Panc1 (cell line): ENCODE measurements at regions not wholly inside any gene's neighbourhood (a gene's known extent, or its start where the extent isn't known, plus 50 kb on each side); places are given as distances from the start of the nearest gene placed in this dataset.

ENCODE experiments used
- ATAC-seq: fragments of 200-7000 bp; cut with Tn5 transposase; 2 replicates; pipeline ENCODE4 v1.9.1; 2020; ENCODE audit warnings: mild to moderate bottlenecking, moderate library complexity
- BruUV-seq: library from RNA; stranded (reverse); fragments of 400-500 nt; replicated peaks from 2 replicates; lab custom pipeline; 2021; lab: Mats Ljungman, UMichigan
- CTCF ChIA-PET: fragments of 300-600 bp; sonication (Branson Sonifier 250); formaldehyde crosslinking; loops from one replicate; lab custom pipeline; 2022; ENCODE audit warnings: antibody characterized with exemption; lab: Charles Lee
- POLR2A ChIA-PET: fragments of 300-600 bp; sonication (Branson Sonifier 250); formaldehyde crosslinking; loops from one replicate; lab custom pipeline; 2022; ENCODE audit warnings: antibody characterized with exemption; lab: Charles Lee
- DNase-seq: peaks from one replicate; pipeline ENCODE4 v3.0.0-alpha.2; 2010; ENCODE audit warnings: low read depth, low spot score
- H3K27ac ChIP-seq: 2 replicates; pipeline ENCODE4 v1.5.1; 2011; ENCODE audit warnings: mild to moderate bottlenecking, low read length, inconsistent platforms
- H3K27me3 ChIP-seq: fragments of 200-500 bp; sonication (Bioruptor generic); 2 replicates; pipeline ENCODE4 v1.6.0; 2014; ENCODE audit warnings: low read length, inconsistent platforms; ENCODE audit not compliant: control insufficient read depth, insufficient read depth
- H3K36me3 ChIP-seq: fragments of 200-500 bp; sonication (Bioruptor generic); 2 replicates; pipeline ENCODE4 v1.5.1; 2014; ENCODE audit warnings: inconsistent platforms, mild to moderate bottlenecking, low read length, moderate library complexity; ENCODE audit not compliant: control insufficient read depth, insufficient read depth
- H3K4me1 ChIP-seq: 2 replicates; pipeline ENCODE4 v1.5.1; 2011; ENCODE audit warnings: inconsistent platforms, mild to moderate bottlenecking, low read length, moderate library complexity; ENCODE audit not compliant: control insufficient read depth, insufficient read depth
- H3K4me3 ChIP-seq, 2 experiments: 2 replicates each; pipeline ENCODE4 v1.5.1; 2011 to 2012; ENCODE audit warnings: low read depth in 2 of 2, low read length in 2 of 2, mild to moderate bottlenecking in 2 of 2, inconsistent platforms in 1 of 2, moderate library complexity in 1 of 2
- H3K9me3 ChIP-seq: fragments of 200-500 bp; sonication (Bioruptor generic); 2 replicates; pipeline ENCODE4 v1.5.1; 2014; ENCODE audit warnings: low read depth, mild to moderate bottlenecking, inconsistent platforms, low read length, moderate library complexity; ENCODE audit not compliant: control insufficient read depth, insufficient read depth
- POLR2AphosphoS5 ChIP-seq: IDR thresholded peaks from 2 replicates; pipeline ENCODE4 v1.6.1; 2012; ENCODE audit warnings: mild to moderate bottlenecking, low read depth, low read length, moderate library complexity
- TCF7L2 ChIP-seq: IDR thresholded peaks from 2 replicates; pipeline ENCODE4 v1.6.1; 2011; ENCODE audit warnings: mild to moderate bottlenecking, low read depth, low read length, inconsistent platforms
- in situ Hi-C: cut with HindIII; loops from 2 replicates; pipeline ENCODE4 v1.10.0; 2016; ENCODE audit warnings: low sequenced_read_pairs, low pct_unique_long_range_greater_than_20kb
- intact Hi-C: fragments of 100-400 bp; cut with micrococcal nuclease; formaldehyde crosslinking; loops from one replicate; pipeline ENCODE4 v1.10.0; 2022; ENCODE audit not compliant: unreplicated experiment
- TF ChIP-seq, protein P1 (sequence below), 2 experiments: IDR thresholded peaks; 2 replicates each; pipeline ENCODE4 v1.6.1; 2011 to 2012; ENCODE audit warnings: low read depth in 2 of 2, control low read depth in 1 of 2, low read length in 1 of 2, mild to moderate bottlenecking in 1 of 2, moderate library complexity in 1 of 2; ENCODE audit not compliant: insufficient read depth in 1 of 2

DNA sequence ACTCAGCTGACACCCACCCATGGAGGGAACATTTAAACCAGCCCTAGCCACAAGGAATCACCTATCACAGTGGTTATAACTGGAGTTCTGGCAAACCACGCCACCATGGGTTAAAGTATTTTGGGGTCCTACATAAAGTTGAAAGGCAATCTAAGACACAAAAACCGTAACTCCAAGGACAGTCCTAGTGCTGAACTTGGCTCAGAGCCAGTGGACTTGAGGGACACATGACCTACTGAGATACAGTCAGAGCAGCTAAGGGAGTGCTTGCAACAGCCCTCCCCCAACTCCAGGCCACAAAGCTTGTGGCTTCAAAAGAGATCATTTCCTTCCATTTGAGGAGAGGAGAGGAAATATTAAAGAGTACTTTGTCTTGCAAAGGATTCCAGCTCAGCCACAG, 300.5 kb downstream of the FGF13 start:
- no TSS peak for BruUV-seq
- Histone ChIP-seq H3K4me1 (no peaks in the 10 kb centered on the region), H3K9me3 (no peaks in the 10 kb centered on the region), H3K27me3 (no peaks in the 10 kb centered on the region), H3K27ac (no peak overlapping the region), H3K4me3 (no peak overlapping the region), H3K36me3 (no peaks in the 10 kb centered on the region)
- TF ChIP-seq, protein P1, sequence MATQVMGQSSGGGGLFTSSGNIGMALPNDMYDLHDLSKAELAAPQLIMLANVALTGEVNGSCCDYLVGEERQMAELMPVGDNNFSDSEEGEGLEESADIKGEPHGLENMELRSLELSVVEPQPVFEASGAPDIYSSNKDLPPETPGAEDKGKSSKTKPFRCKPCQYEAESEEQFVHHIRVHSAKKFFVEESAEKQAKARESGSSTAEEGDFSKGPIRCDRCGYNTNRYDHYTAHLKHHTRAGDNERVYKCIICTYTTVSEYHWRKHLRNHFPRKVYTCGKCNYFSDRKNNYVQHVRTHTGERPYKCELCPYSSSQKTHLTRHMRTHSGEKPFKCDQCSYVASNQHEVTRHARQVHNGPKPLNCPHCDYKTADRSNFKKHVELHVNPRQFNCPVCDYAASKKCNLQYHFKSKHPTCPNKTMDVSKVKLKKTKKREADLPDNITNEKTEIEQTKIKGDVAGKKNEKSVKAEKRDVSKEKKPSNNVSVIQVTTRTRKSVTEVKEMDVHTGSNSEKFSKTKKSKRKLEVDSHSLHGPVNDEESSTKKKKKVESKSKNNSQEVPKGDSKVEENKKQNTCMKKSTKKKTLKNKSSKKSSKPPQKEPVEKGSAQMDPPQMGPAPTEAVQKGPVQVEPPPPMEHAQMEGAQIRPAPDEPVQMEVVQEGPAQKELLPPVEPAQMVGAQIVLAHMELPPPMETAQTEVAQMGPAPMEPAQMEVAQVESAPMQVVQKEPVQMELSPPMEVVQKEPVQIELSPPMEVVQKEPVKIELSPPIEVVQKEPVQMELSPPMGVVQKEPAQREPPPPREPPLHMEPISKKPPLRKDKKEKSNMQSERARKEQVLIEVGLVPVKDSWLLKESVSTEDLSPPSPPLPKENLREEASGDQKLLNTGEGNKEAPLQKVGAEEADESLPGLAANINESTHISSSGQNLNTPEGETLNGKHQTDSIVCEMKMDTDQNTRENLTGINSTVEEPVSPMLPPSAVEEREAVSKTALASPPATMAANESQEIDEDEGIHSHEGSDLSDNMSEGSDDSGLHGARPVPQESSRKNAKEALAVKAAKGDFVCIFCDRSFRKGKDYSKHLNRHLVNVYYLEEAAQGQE (IDR thresholded peaks at IDR 0.05; ENCODE audit: insufficient read depth in 1 of 2, low read depth in 2 of 2, low read length in 1 of 2), result 0 out of 4 replicates have a peak, but pooled peaks of 1 of the 2 experiments have one; percentile 20
- no peak for TF ChIP-seq TCF7L2
- TF ChIP-seq POLR2AphosphoS5, result no peak
- ChIA-PET POLR2A (no interaction called here), CTCF (no interaction called here)
- DNase-seq (no peak), ATAC-seq (no peak)
- intact Hi-C loops, result no loop called here
- in situ Hi-C loops, result no loop called here
